D721Med (cell line): ENCODE measurements at regions not wholly inside any gene's neighbourhood (a gene's known extent, or its start where the extent isn't known, plus 50 kb on each side); places are given as distances from the start of the nearest gene placed in this dataset.

ENCODE experiments used
- DNase-seq: peaks from one replicate; pipeline ENCODE4 v3.0.0; 2011; ENCODE audit warnings: low spot score; ENCODE audit not compliant: insufficient read length
- FAIRE-seq: peaks from 2 replicates; lab custom pipeline; 2011; peaks lifted over from hg19 to GRCh38; lab: Jason Lieb, UNC
- TF ChIP-seq, protein P1 (sequence below): IDR thresholded peaks from 2 replicates; pipeline ENCODE4 v1.5.1; 2012; ENCODE audit warnings: mild to moderate bottlenecking, control low read depth; ENCODE audit not compliant: insufficient read depth; ENCODE audit errors: missing control alignments

GRCh38 chr6:28774292-28775051, 149.3 kb downstream of the TRIM27 start:
- FAIRE-seq (no peak), DNase-seq (no peak)
- TF ChIP-seq, protein P1, sequence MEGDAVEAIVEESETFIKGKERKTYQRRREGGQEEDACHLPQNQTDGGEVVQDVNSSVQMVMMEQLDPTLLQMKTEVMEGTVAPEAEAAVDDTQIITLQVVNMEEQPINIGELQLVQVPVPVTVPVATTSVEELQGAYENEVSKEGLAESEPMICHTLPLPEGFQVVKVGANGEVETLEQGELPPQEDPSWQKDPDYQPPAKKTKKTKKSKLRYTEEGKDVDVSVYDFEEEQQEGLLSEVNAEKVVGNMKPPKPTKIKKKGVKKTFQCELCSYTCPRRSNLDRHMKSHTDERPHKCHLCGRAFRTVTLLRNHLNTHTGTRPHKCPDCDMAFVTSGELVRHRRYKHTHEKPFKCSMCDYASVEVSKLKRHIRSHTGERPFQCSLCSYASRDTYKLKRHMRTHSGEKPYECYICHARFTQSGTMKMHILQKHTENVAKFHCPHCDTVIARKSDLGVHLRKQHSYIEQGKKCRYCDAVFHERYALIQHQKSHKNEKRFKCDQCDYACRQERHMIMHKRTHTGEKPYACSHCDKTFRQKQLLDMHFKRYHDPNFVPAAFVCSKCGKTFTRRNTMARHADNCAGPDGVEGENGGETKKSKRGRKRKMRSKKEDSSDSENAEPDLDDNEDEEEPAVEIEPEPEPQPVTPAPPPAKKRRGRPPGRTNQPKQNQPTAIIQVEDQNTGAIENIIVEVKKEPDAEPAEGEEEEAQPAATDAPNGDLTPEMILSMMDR: no peak

DNA sequence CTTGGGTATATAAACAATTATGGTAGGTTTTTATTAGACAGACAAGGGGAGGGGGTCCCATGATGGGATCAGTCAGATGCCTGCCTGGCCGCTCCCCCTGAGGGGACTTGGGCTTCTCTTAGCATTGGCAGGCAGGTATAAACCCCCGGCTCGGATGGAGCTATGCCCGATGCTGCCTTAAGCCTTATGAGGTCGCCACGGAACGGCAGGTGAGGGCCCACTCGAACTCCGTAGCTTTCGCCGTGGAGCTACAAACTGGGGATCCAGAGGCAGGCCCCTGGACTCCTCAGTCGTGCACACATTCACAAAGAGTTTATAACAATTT, 148.8 kb downstream of the TRIM27 start:
- FAIRE-seq: no peak
- TF ChIP-seq, protein P1: no peak

DNA sequence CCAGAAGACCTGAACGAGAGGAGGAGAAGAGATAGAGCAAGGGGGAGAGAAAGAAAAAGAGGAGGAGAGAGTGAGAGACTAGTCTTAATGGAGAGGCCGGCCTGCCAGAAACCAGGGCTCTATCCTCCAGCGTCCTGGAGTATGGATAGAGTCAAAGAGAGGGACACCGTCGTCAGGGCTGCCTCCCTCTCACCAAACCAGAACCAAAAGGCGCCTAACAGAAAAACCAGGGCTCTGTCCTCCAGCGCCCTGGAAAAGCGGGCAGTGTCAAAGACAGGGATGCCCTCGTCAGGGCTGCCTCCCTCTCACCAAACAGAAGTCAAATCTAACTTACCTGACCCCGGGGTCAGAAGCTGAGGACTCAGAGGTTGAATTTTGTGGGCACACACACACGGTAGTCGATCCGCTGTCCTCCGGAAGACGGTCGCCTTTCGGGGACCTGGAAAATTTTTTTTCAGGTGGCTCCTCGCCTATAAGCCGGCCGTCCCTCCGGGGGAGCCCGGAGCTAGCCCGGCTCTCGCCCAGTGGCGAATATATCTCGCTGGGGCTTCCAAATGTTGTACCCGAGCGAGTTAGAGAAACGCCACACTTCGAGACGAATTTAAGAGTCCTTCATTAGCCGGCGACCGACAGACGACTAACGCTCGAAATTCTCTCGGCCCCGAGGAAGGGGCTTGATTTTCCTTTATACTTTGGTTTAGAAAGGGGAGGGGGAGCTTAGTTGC, 148.2 kb downstream of the TRIM27 start:
- FAIRE-seq (no peak), DNase-seq (no peak)

More for the DNA sequence above, 148.8 kb downstream of the TRIM27 start:
- no peak for DNase-seq

DNA sequence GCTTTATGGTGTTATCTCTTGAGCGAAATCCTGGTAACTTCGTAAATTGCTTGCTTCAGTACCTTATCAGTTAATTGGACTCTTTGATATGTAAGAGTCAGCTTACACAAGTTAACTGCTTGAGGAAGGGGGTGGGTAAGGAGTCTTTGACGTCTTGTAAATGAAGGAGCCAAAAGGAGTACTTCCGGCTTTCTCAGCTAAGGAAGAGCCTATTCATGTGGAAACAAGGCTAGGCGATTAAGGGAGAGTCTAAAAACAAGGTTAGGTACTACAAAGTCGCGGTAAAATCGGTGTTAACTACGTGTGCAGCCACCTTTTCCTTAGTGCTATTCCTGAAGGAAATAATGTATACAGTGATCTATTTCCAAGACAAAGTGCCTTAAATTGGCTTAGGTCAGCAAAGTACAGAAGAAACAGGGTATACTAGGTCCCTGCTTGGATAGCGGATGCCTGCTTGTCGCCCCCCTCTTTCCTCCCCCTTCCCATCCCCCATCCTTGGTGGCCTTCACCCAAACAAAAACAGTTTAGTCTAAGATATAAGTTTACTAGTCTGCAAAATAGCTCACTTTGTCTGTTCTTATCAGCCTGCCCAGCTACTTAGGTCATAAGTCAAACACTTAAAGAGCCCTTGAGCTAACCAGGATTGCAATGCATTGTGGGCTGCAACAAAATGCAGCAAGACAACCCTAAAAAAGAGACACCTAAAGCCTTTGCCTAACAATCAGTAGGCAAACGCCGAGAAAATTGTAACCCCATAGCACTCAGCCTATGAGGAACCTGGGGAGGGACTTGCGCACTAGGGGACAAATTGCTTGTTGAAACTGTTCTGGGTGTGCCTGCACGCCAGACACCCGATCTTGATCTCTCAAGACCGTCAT, 147.3 kb downstream of the TRIM27 start:
- FAIRE-seq (no peak), DNase-seq (no peak)
- TF ChIP-seq, protein P1: no peak

More for the DNA sequence above, 148.2 kb downstream of the TRIM27 start:
- TF ChIP-seq, protein P1: no peak

DNA sequence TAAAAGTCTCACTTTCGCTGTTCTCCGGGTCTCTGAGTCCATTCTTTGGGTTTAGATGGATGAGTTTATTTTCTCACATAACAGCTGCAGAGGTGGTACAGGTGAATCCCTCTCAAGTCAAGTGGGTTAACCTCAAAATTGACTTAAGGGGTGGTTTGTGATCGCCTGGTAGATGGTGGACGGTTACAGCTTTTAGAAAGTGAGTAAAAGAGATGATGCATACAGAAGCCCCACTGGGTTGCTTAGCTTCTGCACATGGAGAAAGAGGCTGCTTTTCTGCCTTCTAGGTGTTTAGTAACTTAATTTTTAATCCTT, 146.7 kb downstream of the TRIM27 start:
- TF ChIP-seq, protein P1: no peak
- DNase-seq: no peak
- FAIRE-seq: no peak

- TF ChIP-seq, protein P1: no peak
- no peak for FAIRE-seq
- DNase-seq: no peak
These were observed 141.6 kb downstream of the TRIM27 start for GRCh38 chr6:28782113-28782673.
